MM.1S (cell line): ENCODE measurements at regions not wholly inside any gene's neighbourhood (a gene's known extent, or its start where the extent isn't known, plus 50 kb on each side); places are given as distances from the start of the nearest gene placed in this dataset.

ENCODE experiments used
- DNase-seq: peaks from one replicate; pipeline ENCODE4 v3.0.0-alpha.2; 2015
- H2AFZ ChIP-seq: fragments of 300-600 bp; sonication (generic); 2 replicates; pipeline ENCODE4 v1.6.0; 2016; ENCODE audit warnings: antibody characterized with exemption, low read length
- H3F3A ChIP-seq: fragments of 300-600 bp; sonication (generic); 2 replicates; pipeline ENCODE4 v1.6.1; 2016; ENCODE audit warnings: mild to moderate bottlenecking, antibody characterized with exemption, low read length, moderate library complexity, mixed read lengths; ENCODE audit not compliant: insufficient read depth
- H3K27ac ChIP-seq: fragments of 300-600 bp; sonication (generic); 2 replicates; pipeline ENCODE4 v1.5.1; 2016; ENCODE audit warnings: mild to moderate bottlenecking, low read length
- H3K27me3 ChIP-seq: fragments of 300-600 bp; sonication (generic); replicated peaks from 2 replicates; pipeline ENCODE4 v1.6.0; 2016; ENCODE audit warnings: low read length; ENCODE audit not compliant: insufficient read depth
- H3K36me3 ChIP-seq: fragments of 300-600 bp; sonication (generic); replicated peaks from 2 replicates; pipeline ENCODE4 v1.6.1; 2016; ENCODE audit warnings: mild to moderate bottlenecking, low read length, mixed read lengths; ENCODE audit not compliant: insufficient read depth
- H3K4me1 ChIP-seq: fragments of 300-600 bp; sonication (generic); 2 replicates; pipeline ENCODE4 v1.6.1; 2016; ENCODE audit warnings: low read length, mixed read lengths
- H3K4me2 ChIP-seq: fragments of 300-600 bp; sonication (generic); 2 replicates; pipeline ENCODE4 v1.6.0; 2016; ENCODE audit warnings: low read depth, low read length
- H3K4me3 ChIP-seq: fragments of 300-600 bp; sonication (generic); 2 replicates; pipeline ENCODE4 v1.5.1; 2016; ENCODE audit warnings: low read length, mixed read lengths
- H3K79me2 ChIP-seq: fragments of 300-600 bp; sonication (generic); 2 replicates; pipeline ENCODE4 v1.6.1; 2016; ENCODE audit warnings: mixed run types, low read length, mixed read lengths
- H3K9ac ChIP-seq: fragments of 300-600 bp; sonication (generic); 2 replicates; pipeline ENCODE4 v1.6.1; 2016; ENCODE audit warnings: low read length, mixed read lengths
- H3K9me2 ChIP-seq: fragments of 300-600 bp; sonication (generic); replicated peaks from 2 replicates; pipeline ENCODE4 v1.6.1; 2016; ENCODE audit warnings: mild to moderate bottlenecking, low read length, mixed read lengths; ENCODE audit not compliant: insufficient read depth
- H3K9me3 ChIP-seq: fragments of 300-600 bp; sonication (generic); replicated peaks from 2 replicates; pipeline ENCODE4 v1.6.1; 2016; ENCODE audit warnings: mild to moderate bottlenecking, low read length, mixed read lengths; ENCODE audit not compliant: insufficient read depth
- H4K20me1 ChIP-seq: fragments of 300-600 bp; sonication (generic); 2 replicates; pipeline ENCODE4 v1.6.1; 2016; ENCODE audit warnings: mild to moderate bottlenecking, low read length, moderate library complexity, mixed read lengths; ENCODE audit not compliant: insufficient read depth
- CTCF ChIP-seq: fragments of 300-600 bp; sonication (generic); IDR thresholded peaks from 2 replicates; pipeline ENCODE4 v1.5.1; 2016; ENCODE audit warnings: antibody characterized with exemption, low read length, mixed read lengths
- EZH2 ChIP-seq: fragments of 300-600 bp; sonication (generic); optimal IDR thresholded peaks from 2 replicates; pipeline ENCODE3; 2017; ENCODE audit warnings: low read depth, mild to moderate bottlenecking, antibody characterized with exemption, low read length, mixed read lengths
- EZH2phosphoT487 ChIP-seq: fragments of 300-600 bp; sonication (generic); IDR thresholded peaks from 2 replicates; pipeline ENCODE4 v1.6.1; 2018; ENCODE audit warnings: antibody characterized with exemption, low read length

GRCh38 chr13:91154558-91155353 is 192.7 kb upstream of the MIR17HG start:
- Histone ChIP-seq H4K20me1 (no peaks in the 10 kb centered on the region), H3K9ac (no peak overlapping the region)
- no peak for DNase-seq

GRCh38 chr13:91155512-91156114 is 191.9 kb upstream of the MIR17HG start:
- TF ChIP-seq CTCF (no peak), EZH2 (no peak), EZH2phosphoT487 (no peak)
- Histone ChIP-seq H3K9ac (no peak overlapping the region), H3K9me3 (no peaks in the 10 kb centered on the region), H3K4me3 (no peak overlapping the region), H3K36me3 (no peaks in the 10 kb centered on the region), H3K9me2 (no peaks in the 10 kb centered on the region), H3K4me1 (no peaks in the 10 kb centered on the region), H3F3A (no peaks in the 10 kb centered on the region), H4K20me1 (no peaks in the 10 kb centered on the region), H3K27ac (no peak overlapping the region), H3K4me2 (no peak overlapping the region), H3K79me2 (no peaks in the 10 kb centered on the region), H2AFZ (no peak overlapping the region), H3K27me3 (no peaks in the 10 kb centered on the region)
- DNase-seq = no peak

More at GRCh38 chr13:91154558-91155353, 192.7 kb upstream of the MIR17HG start:
- no peak overlapping the region for H3K4me3 ChIP-seq
- no peak overlapping the region for H3K4me2 ChIP-seq
- H3K36me3 ChIP-seq = no peaks in the 10 kb centered on the region
- no peaks in the 10 kb centered on the region for H3K27me3 ChIP-seq
- no peak overlapping the region for H2AFZ ChIP-seq
- no peak overlapping the region for H3K27ac ChIP-seq
- H3K4me1 ChIP-seq = no peaks in the 10 kb centered on the region
- H3K79me2 ChIP-seq = no peaks in the 10 kb centered on the region
- no peaks in the 10 kb centered on the region for H3F3A ChIP-seq
- no peaks in the 10 kb centered on the region for H3K9me2 ChIP-seq
- TF ChIP-seq EZH2 = no peak
- TF ChIP-seq CTCF = no peak
- no peak for TF ChIP-seq EZH2phosphoT487
- H3K9me3 ChIP-seq = no peaks in the 10 kb centered on the region

GRCh38 chr13:91157273-91158016 is 190.0 kb upstream of the MIR17HG start:
- Histone ChIP-seq H3K4me3 (no peak overlapping the region), H3K27ac (no peak overlapping the region), H3F3A (no peaks in the 10 kb centered on the region), H3K9ac (no peak overlapping the region), H2AFZ (no peak overlapping the region), H3K4me2 (no peak overlapping the region), H3K9me3 (no peaks in the 10 kb centered on the region), H3K27me3 (no peaks in the 10 kb centered on the region), H3K79me2 (no peaks in the 10 kb centered on the region), H3K9me2 (no peaks in the 10 kb centered on the region), H3K4me1 (no peaks in the 10 kb centered on the region), H4K20me1 (no peaks in the 10 kb centered on the region), H3K36me3 (no peaks in the 10 kb centered on the region)
- TF ChIP-seq EZH2 (no peak), CTCF (no peak), EZH2phosphoT487 (no peak)
- no peak for DNase-seq
